K562 (cell line): ENCODE measurements at regions not wholly inside any gene's neighbourhood (a gene's known extent, or its start where the extent isn't known, plus 50 kb on each side); places are given as distances from the start of the nearest gene placed in this dataset.
A peak's percentile ranks its signal among the peaks of the same experiment; 100 is the strongest.

Experiments
- CTCF ChIP-seq, 3 experiments: IDR thresholded peaks in 2 of 3; conservative IDR thresholded peaks in 1 of 3; 2 replicates each; pipeline ENCODE4 v1.5.1; 2011 to 2012; ENCODE audit warnings: low read length in 3 of 3, mild to moderate bottlenecking in 3 of 3, control low read depth in 2 of 3, improper control_type of control experiment in 1 of 3, inconsistent platforms in 1 of 3, low read depth in 1 of 3, mixed read lengths in 1 of 3, moderate library complexity in 1 of 3; ENCODE audit not compliant: insufficient read depth in 2 of 3
- DEAF1 ChIP-seq: fragments of 450-650 bp; formaldehyde crosslinking; IDR thresholded peaks from 2 replicates; pipeline ENCODE4 v1.4.0; 2020; ENCODE audit warnings: mild to moderate bottlenecking, moderate library complexity
- ELF4 ChIP-seq: fragments of 450-650 bp; formaldehyde crosslinking; IDR thresholded peaks from 2 replicates; pipeline ENCODE4 v1.4.0; 2022; ENCODE audit warnings: missing genetic modification characterization
- ETS2 ChIP-seq: IDR thresholded peaks from 2 replicates; pipeline ENCODE4 v1.6.1; 2016; ENCODE audit warnings: borderline replicate concordance, missing genetic modification characterization, mild to moderate bottlenecking, moderate library complexity, missing compliant biosample characterization; ENCODE audit not compliant: poor library complexity, severe bottlenecking
- FOXO4 ChIP-seq: fragments of 450-650 bp; formaldehyde crosslinking; IDR thresholded peaks from 2 replicates; pipeline ENCODE4 v1.4.0; 2020; ENCODE audit warnings: mild to moderate bottlenecking, moderate library complexity
- MCM2 ChIP-seq: fragments of 450-650 bp; IDR thresholded peaks from 2 replicates; pipeline ENCODE4 v1.6.1; 2017; ENCODE audit warnings: low read depth, mild to moderate bottlenecking
- PRDM10 ChIP-seq: fragments of 450-650 bp; IDR thresholded peaks from 2 replicates; pipeline ENCODE4 v1.6.1; 2018; ENCODE audit not compliant: partially characterized antibody
- RAD21 ChIP-seq, 2 experiments: fragments of 250-450 bp in 1 of 2; fragments of 450-650 bp in 1 of 2; sonication (Bioruptor Pico) in 1 of 2; formaldehyde crosslinking in 1 of 2; IDR thresholded peaks in 1 of 2; conservative IDR thresholded peaks in 1 of 2; 2 replicates each; pipeline versions ENCODE4 v1.4.0 to v1.8.0; 2020 to 2022; ENCODE audit warnings: mild to moderate bottlenecking in 2 of 2, moderate library complexity in 1 of 2
- SMC3 ChIP-seq: conservative IDR thresholded peaks from 2 replicates; pipeline ENCODE4 v1.6.1; 2011; ENCODE audit warnings: low read depth, low read length, improper control_type of control experiment; ENCODE audit not compliant: insufficient read depth
- ZNF584 ChIP-seq: fragments of 200-800 bp; sonication (Bioruptor generic); IDR thresholded peaks from 2 replicates; pipeline ENCODE4 v1.6.1; 2016; ENCODE audit warnings: low read depth, mild to moderate bottlenecking, missing genetic modification characterization, missing compliant biosample characterization

DNA sequence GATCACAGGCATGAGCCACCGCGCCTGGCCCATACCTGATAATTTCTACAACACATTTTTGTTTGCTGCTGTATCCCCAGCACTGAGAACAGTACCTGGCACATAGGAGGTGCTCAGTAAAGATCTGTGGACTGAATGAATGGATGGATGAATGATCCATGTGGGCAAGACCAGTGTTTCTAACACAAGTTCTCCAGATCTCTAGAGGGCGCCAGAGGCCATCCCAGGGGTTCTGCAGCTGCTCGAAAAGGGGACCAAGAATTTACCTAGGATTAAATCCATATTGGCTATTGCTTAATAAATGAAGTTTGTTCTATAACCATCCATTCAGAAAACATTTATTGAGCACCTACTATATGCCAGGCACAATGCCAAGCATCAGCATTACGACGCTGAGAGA, 167.7 kb downstream of the ACTL8 start (continued):
- TF ChIP-seq DEAF1 (CRISPR knock-in tag): 0 out of 2 replicates have a peak, but pooled peaks have one; percentile 15
- no peak for TF ChIP-seq FOXO4 (CRISPR knock-in tag)
- peak; percentile 53 to 76 for TF ChIP-seq RAD21 (CRISPR knock-in tag; conservative IDR thresholded peaks at IDR 0.05 in 1 of 2, IDR thresholded peaks at IDR 0.05 in 1 of 2)
- TF ChIP-seq ELF4 (CRISPR knock-in tag): no peak
- TF ChIP-seq CTCF (IDR thresholded peaks at IDR 0.05 in 2 of 3, conservative IDR thresholded peaks at IDR 0.05 in 1 of 3; ENCODE audit: insufficient read depth in 2 of 3, low read depth in 1 of 3, low read length in 3 of 3): peak; percentile 72 to 88 (median 75)
- no peak for TF ChIP-seq PRDM10
- TF ChIP-seq SMC3: peak; percentile 41; the same call in 1 of the 2 replicates
- no peak for TF ChIP-seq ETS2 (tag)
- TF ChIP-seq ZNF584 (CRISPR knock-in tag): no peak
- TF ChIP-seq MCM2: no peak
